SK-N-SH (cell line): ENCODE measurements at regions not wholly inside any gene's neighbourhood (a gene's known extent, or its start where the extent isn't known, plus 50 kb on each side); places are given as distances from the start of the nearest gene placed in this dataset.

ENCODE experiments used
- CTCF ChIA-PET: fragments of 300-600, 350-600 bp; formaldehyde crosslinking; extraction: SDS; loops from one replicate; lab custom pipeline; 2021; lab: Yijun Ruan, JAX
- POLR2A ChIA-PET: fragments of 350-600 bp; sonication (Branson Sonifier 250); formaldehyde crosslinking; extraction: SDS; loops from one replicate; lab custom pipeline; 2020; ENCODE audit warnings: antibody characterized with exemption, inconsistent platforms; lab: Yijun Ruan, JAX
- DNase-seq: peaks from one replicate; pipeline ENCODE4 v3.0.0; 2012
- H2AFZ ChIP-seq: fragments of 200-600 bp; sonication (generic); 2 replicates; pipeline ENCODE4 v1.8.1; 2016; ENCODE audit warnings: antibody characterized with exemption, mild to moderate bottlenecking, low read depth
- H3F3A ChIP-seq: fragments of 200-600 bp; sonication (generic); replicated peaks from 2 replicates; pipeline ENCODE3; 2016; ENCODE audit warnings: antibody characterized with exemption, mild to moderate bottlenecking; ENCODE audit not compliant: insufficient read depth
- H3K27ac ChIP-seq, 2 experiments: fragments of 200-500 bp in 1 of 2; fragments of 200-600 bp in 1 of 2; sonication (Bioruptor generic) in 1 of 2; sonication (generic), shearing (Covaris generic) in 1 of 2; 2 replicates each; pipeline versions ENCODE4 v1.5.1 to v1.6.1; 2014 to 2016; ENCODE audit warnings: low read depth in 2 of 2, inconsistent platforms in 1 of 2, low read length in 1 of 2, mild to moderate bottlenecking in 1 of 2, mixed read lengths in 1 of 2
- H3K27me3 ChIP-seq: fragments of 200-600 bp; sonication (generic), shearing (Covaris generic); 2 replicates; pipeline ENCODE4 v1.6.1; 2016; ENCODE audit warnings: mixed run types; ENCODE audit not compliant: insufficient read depth
- H3K36me3 ChIP-seq, 2 experiments: fragments of 200-500 bp in 1 of 2; fragments of 200-600 bp in 1 of 2; sonication (Bioruptor generic) in 1 of 2; sonication (generic) in 1 of 2; replicated peaks in 1 of 2; 2 replicates each; pipeline versions ENCODE3 to v1.5.1; 2014 to 2016; ENCODE audit warnings: low read length in 1 of 2, mild to moderate bottlenecking in 1 of 2; ENCODE audit not compliant: insufficient read depth in 2 of 2, control insufficient read depth in 1 of 2
- H3K4me1 ChIP-seq, 2 experiments: fragments of 200-500 bp in 1 of 2; fragments of 200-600 bp in 1 of 2; sonication (Bioruptor generic) in 1 of 2; sonication (generic), shearing (Covaris generic) in 1 of 2; 2 replicates each; pipeline versions ENCODE4 v1.5.1 to v1.6.1; 2014 to 2016; ENCODE audit warnings: low read depth in 1 of 2, low read length in 1 of 2, mixed run types in 1 of 2; ENCODE audit not compliant: insufficient read depth in 2 of 2, control insufficient read depth in 1 of 2
- H3K4me2 ChIP-seq: fragments of 200-600 bp; sonication (generic), shearing (Covaris generic); 2 replicates; pipeline ENCODE4 v1.6.1; 2017; ENCODE audit warnings: mixed run types
- H3K4me3 ChIP-seq, 2 experiments: fragments of 200-500 bp in 1 of 2; fragments of 200-600 bp in 1 of 2; sonication (Bioruptor generic) in 1 of 2; sonication (generic), shearing (Covaris generic) in 1 of 2; 2 replicates each; pipeline versions ENCODE4 v1.5.1 to v1.8.1; 2014 to 2016; ENCODE audit warnings: low read depth in 2 of 2, inconsistent platforms in 1 of 2, low read length in 1 of 2, mild to moderate bottlenecking in 1 of 2, mixed read lengths in 1 of 2, moderate library complexity in 1 of 2
- H3K79me2 ChIP-seq: fragments of 200-600 bp; sonication (generic); 2 replicates; pipeline ENCODE4 v1.8.1; 2017; ENCODE audit warnings: mild to moderate bottlenecking; ENCODE audit not compliant: insufficient read depth
- H3K9ac ChIP-seq: fragments of 200-600 bp; sonication (generic); 2 replicates; pipeline ENCODE4 v1.6.1; 2017; ENCODE audit warnings: mixed run types
- H3K9me2 ChIP-seq: fragments of 200-600 bp; sonication (generic); 2 replicates; pipeline ENCODE4 v1.6.1; 2017; ENCODE audit warnings: mixed run types
- H3K9me3 ChIP-seq: fragments of 200-600 bp; sonication (generic); 2 replicates; pipeline ENCODE4 v1.6.1; 2017; ENCODE audit warnings: mixed run types, mild to moderate bottlenecking, moderate library complexity
- H4K20me1 ChIP-seq: fragments of 200-600 bp; sonication (generic); 2 replicates; pipeline ENCODE4 v1.6.1; 2017; ENCODE audit warnings: mild to moderate bottlenecking, mixed run types; ENCODE audit not compliant: insufficient read depth
- EP300 ChIP-seq, 2 experiments: IDR thresholded peaks; 2 replicates each; pipeline versions ENCODE4 v1.4.0 to v1.6.1; 2012; ENCODE audit warnings: borderline replicate concordance in 1 of 2, low read depth in 1 of 2, low read length in 1 of 2
- GATA2 ChIP-seq: sonication (generic); formaldehyde crosslinking; IDR thresholded peaks from 2 replicates; pipeline ENCODE4 v1.5.0; 2020; ENCODE audit warnings: mild to moderate bottlenecking, missing genetic modification reagents
- IRF3 ChIP-seq: fragments of 150-350 bp; IDR thresholded peaks from 2 replicates; pipeline ENCODE4 v1.6.1; 2016; ENCODE audit warnings: mild to moderate bottlenecking, low read depth, low read length
- JUND ChIP-seq: IDR thresholded peaks from 2 replicates; pipeline ENCODE4 v1.4.0; 2012
- NFIC ChIP-seq: IDR thresholded peaks from 2 replicates; pipeline ENCODE4 v1.4.0; 2012; ENCODE audit warnings: borderline replicate concordance
- POLR2AphosphoS5 ChIP-seq: IDR thresholded peaks from 2 replicates; pipeline ENCODE4 v1.6.1; 2012; ENCODE audit warnings: low read depth, low read length
- RAD21 ChIP-seq: IDR thresholded peaks from 2 replicates; pipeline ENCODE4 v1.6.1; 2012; ENCODE audit warnings: mild to moderate bottlenecking, low read length
- RXRA ChIP-seq: IDR thresholded peaks from 2 replicates; pipeline ENCODE4 v1.4.0; 2012; ENCODE audit warnings: low read depth, mild to moderate bottlenecking, borderline replicate concordance
- SIN3A ChIP-seq: IDR thresholded peaks from 2 replicates; pipeline ENCODE4 v1.6.1; 2012; ENCODE audit warnings: low read depth, mild to moderate bottlenecking, low read length, moderate library complexity, borderline replicate concordance
- TAF1 ChIP-seq: IDR thresholded peaks from 2 replicates; pipeline ENCODE4 v1.6.1; 2012; ENCODE audit warnings: low read depth, mild to moderate bottlenecking, low read length, moderate library complexity, borderline replicate concordance
- USF1 ChIP-seq: IDR thresholded peaks from 2 replicates; pipeline ENCODE4 v1.4.0; 2012; ENCODE audit warnings: low read depth, borderline replicate concordance
- USF2 ChIP-seq: fragments of 150-350 bp; IDR thresholded peaks from 2 replicates; pipeline ENCODE4 v1.6.1; 2017; ENCODE audit warnings: antibody characterized with exemption, low read length, low read depth, borderline replicate concordance
- WGBS: methylation state at CpG from one replicate; pipeline ENCODE4 v1.1.6; 2017; ENCODE audit warnings: low lambda C conversion rate; 5-methylcytosine and 5-hydroxymethylcytosine counted together
- TF ChIP-seq, protein P1 (sequence below): fragments of 200-600 bp; sonication (generic); IDR thresholded peaks from 2 replicates; pipeline ENCODE4 v1.6.1; 2017; ENCODE audit warnings: antibody characterized with exemption, mild to moderate bottlenecking, moderate library complexity
- TF ChIP-seq, protein P2 (sequence below): IDR thresholded peaks from 2 replicates; pipeline ENCODE4 v1.4.0; 2012; ENCODE audit warnings: low read depth, borderline replicate concordance

DNA sequence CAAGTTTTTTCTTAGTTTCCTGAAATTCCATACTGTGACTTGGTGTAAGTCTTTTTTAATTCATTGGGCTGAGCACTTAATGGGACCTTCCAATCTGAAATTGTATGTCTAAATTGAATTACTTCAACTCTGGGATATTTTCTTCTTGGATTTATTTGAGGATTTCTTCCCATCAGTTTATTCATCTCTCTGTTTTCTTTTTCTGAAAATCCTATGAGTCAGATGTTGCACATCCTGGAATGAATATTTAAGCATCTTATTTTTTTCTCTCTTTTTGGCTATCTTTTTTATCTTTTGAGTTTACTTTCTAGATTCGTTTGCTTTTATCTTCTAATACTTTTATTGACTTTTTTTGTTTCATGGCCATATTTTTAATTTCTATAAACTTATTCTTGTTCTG, 55.4 kb upstream of the ACYP2 start:
- Histone ChIP-seq H3K9me3 (no peaks in the 10 kb centered on the region), H3K36me3 (no peaks in the 10 kb centered on the region), H3K4me3 (no peak overlapping the region), H3K9ac (no peak overlapping the region), H4K20me1 (no peaks in the 10 kb centered on the region), H3K4me2 (no peak overlapping the region), H3K4me1 (no peaks in the 10 kb centered on the region; a peak in 1 of 4 replicates), H3K9me2 (no peaks in the 10 kb centered on the region), H3K27ac (peak overlapping the region in 1 of 2 experiments; percentile 48; a peak in 2 of 4 replicates), H3K79me2 (no peaks in the 10 kb centered on the region), H3F3A (peaks cover 15% of the 10 kb centered on the region), H2AFZ (no peak overlapping the region), H3K27me3 (no peaks in the 10 kb centered on the region)
- DNase-seq: no peak
- 44% methylated on average over 1 of the region's 1 CpG for WGBS
- TF ChIP-seq POLR2AphosphoS5: no peak
- TF ChIP-seq, protein P1, sequence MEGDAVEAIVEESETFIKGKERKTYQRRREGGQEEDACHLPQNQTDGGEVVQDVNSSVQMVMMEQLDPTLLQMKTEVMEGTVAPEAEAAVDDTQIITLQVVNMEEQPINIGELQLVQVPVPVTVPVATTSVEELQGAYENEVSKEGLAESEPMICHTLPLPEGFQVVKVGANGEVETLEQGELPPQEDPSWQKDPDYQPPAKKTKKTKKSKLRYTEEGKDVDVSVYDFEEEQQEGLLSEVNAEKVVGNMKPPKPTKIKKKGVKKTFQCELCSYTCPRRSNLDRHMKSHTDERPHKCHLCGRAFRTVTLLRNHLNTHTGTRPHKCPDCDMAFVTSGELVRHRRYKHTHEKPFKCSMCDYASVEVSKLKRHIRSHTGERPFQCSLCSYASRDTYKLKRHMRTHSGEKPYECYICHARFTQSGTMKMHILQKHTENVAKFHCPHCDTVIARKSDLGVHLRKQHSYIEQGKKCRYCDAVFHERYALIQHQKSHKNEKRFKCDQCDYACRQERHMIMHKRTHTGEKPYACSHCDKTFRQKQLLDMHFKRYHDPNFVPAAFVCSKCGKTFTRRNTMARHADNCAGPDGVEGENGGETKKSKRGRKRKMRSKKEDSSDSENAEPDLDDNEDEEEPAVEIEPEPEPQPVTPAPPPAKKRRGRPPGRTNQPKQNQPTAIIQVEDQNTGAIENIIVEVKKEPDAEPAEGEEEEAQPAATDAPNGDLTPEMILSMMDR: no peak
- TF ChIP-seq TAF1: no peak
- TF ChIP-seq, protein P2, sequence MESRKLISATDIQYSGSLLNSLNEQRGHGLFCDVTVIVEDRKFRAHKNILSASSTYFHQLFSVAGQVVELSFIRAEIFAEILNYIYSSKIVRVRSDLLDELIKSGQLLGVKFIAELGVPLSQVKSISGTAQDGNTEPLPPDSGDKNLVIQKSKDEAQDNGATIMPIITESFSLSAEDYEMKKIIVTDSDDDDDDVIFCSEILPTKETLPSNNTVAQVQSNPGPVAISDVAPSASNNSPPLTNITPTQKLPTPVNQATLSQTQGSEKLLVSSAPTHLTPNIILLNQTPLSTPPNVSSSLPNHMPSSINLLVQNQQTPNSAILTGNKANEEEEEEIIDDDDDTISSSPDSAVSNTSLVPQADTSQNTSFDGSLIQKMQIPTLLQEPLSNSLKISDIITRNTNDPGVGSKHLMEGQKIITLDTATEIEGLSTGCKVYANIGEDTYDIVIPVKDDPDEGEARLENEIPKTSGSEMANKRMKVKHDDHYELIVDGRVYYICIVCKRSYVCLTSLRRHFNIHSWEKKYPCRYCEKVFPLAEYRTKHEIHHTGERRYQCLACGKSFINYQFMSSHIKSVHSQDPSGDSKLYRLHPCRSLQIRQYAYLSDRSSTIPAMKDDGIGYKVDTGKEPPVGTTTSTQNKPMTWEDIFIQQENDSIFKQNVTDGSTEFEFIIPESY: no peak
- ChIA-PET POLR2A (no interaction called here), CTCF (no interaction called here)

- ChIA-PET POLR2A (no interaction called here), CTCF (no interaction called here)
- H3K4me3 ChIP-seq: no peak overlapping the region
- H3F3A ChIP-seq: peaks cover 15% of the 10 kb centered on the region
- DNase-seq: no peak
- peak overlapping the region in 1 of 2 experiments; percentile 48; a peak in 2 of 4 replicates for H3K27ac ChIP-seq
- H3K4me2 ChIP-seq: no peak overlapping the region
- H3K27me3 ChIP-seq: no peaks in the 10 kb centered on the region
- no peaks in the 10 kb centered on the region for H3K9me3 ChIP-seq
- H4K20me1 ChIP-seq: no peaks in the 10 kb centered on the region
- H3K79me2 ChIP-seq: no peaks in the 10 kb centered on the region
- WGBS: 90% methylated on average over 3 of the region's 3 CpGs
- H3K4me1 ChIP-seq: no peaks in the 10 kb centered on the region; a peak in 1 of 4 replicates
- no peaks in the 10 kb centered on the region for H3K9me2 ChIP-seq
- H3K9ac ChIP-seq: no peak overlapping the region
- no peak overlapping the region for H2AFZ ChIP-seq
- TF ChIP-seq RXRA: no peak
- no peak for TF ChIP-seq SIN3A
- TF ChIP-seq IRF3: no peak
- no peak for TF ChIP-seq TAF1
- TF ChIP-seq, protein P1: no peak
- TF ChIP-seq USF1: no peak
- TF ChIP-seq NFIC: no peak
- no peak for TF ChIP-seq RAD21
- TF ChIP-seq USF2: no peak
- TF ChIP-seq EP300 (IDR thresholded peaks at IDR 0.05; ENCODE audit: borderline replicate concordance in 1 of 2, low read depth in 1 of 2, low read length in 1 of 2): no peak
- TF ChIP-seq GATA2: no peak
- no peak for TF ChIP-seq JUND
- no peaks in the 10 kb centered on the region for H3K36me3 ChIP-seq
These were observed 55.9 kb upstream of the ACYP2 start for GRCh38 chr2:54059504-54059903.
